Aorta (tissue), 5 donors: ENCODE measurements at regions not wholly inside any gene's neighbourhood (a gene's known extent, or its start where the extent isn't known, plus 50 kb on each side); places are given as distances from the start of the nearest gene placed in this dataset.
"Not testable (repeated sequence)": the region's sequence is repeated elsewhere in the genome, so short reads cannot be mapped to it uniquely, and the experiment has no call there.

ENCODE experiments used
- ATAC-seq: fragments of 200-7000 bp; cut with Tn5 transposase; one replicate; pipeline ENCODE4 v1.9.1; 2022; ENCODE audit warnings: moderate library complexity; ENCODE audit not compliant: low FRiP score
- DNase-seq, 2 donors: peaks; one replicate each; pipeline ENCODE4 v3.0.0-alpha.2; 2020
- H3K27ac ChIP-seq, 2 donors: one replicate each; pipeline ENCODE4 v1.5.1; 2013; ENCODE audit warnings: low read length in 2 of 2, mild to moderate bottlenecking in 2 of 2, moderate library complexity in 2 of 2, control low read depth in 1 of 2, inconsistent platforms in 1 of 2, low read depth in 1 of 2
- H3K27me3 ChIP-seq, 2 donors: one replicate each; pipeline ENCODE4 v1.6.1; 2013; ENCODE audit warnings: control low read depth in 1 of 2, low read length in 1 of 2, mild to moderate bottlenecking in 1 of 2, moderate library complexity in 1 of 2; ENCODE audit not compliant: insufficient read depth in 2 of 2, control insufficient read depth in 1 of 2
- H3K36me3 ChIP-seq, 2 donors: one replicate each; pipeline ENCODE4 v1.6.1; 2013; ENCODE audit warnings: control low read depth in 1 of 2, low read length in 1 of 2, mild to moderate bottlenecking in 1 of 2; ENCODE audit not compliant: insufficient read depth in 2 of 2, control insufficient read depth in 1 of 2
- H3K4me1 ChIP-seq, 2 donors: one replicate each; pipeline ENCODE4 v1.6.1; 2013; ENCODE audit warnings: low read length in 2 of 2, control low read depth in 1 of 2, mild to moderate bottlenecking in 1 of 2, moderate library complexity in 1 of 2; ENCODE audit not compliant: insufficient read depth in 2 of 2, control insufficient read depth in 1 of 2
- H3K4me3 ChIP-seq, 2 donors: one replicate each; pipeline ENCODE4 v1.5.1; 2013; ENCODE audit warnings: low read length in 2 of 2, control low read depth in 1 of 2, mild to moderate bottlenecking in 1 of 2
- H3K9me3 ChIP-seq: one replicate; pipeline ENCODE4 v1.6.1; 2013; ENCODE audit warnings: mild to moderate bottlenecking, low read length; ENCODE audit not compliant: control insufficient read depth
- WGBS, 2 donors: extraction: QIAGEN DNeasy Blood & Tissue Kit; methylation state at CpG; one replicate each; pipeline ENCODE4 v1.1.7; 2013; 5-methylcytosine and 5-hydroxymethylcytosine counted together
- intact Hi-C, 2 donors: fragments of 100-400 bp; cut with DNase I; formaldehyde crosslinking; loops; one replicate each; pipeline versions ENCODE4 v1.14.2 to v1.15.0; 2022
- donor health status: healthy with polysubstance abuse.
- donor health status: Bipolar disorder and iron deficiency.
- donor health status: DM: no; HTN: no; CAD: no.
- donor health status: DM: no; HTN: no; CAD: no.
- donor health status: DM: yes; HTN: yes; CAD: no.

DNA sequence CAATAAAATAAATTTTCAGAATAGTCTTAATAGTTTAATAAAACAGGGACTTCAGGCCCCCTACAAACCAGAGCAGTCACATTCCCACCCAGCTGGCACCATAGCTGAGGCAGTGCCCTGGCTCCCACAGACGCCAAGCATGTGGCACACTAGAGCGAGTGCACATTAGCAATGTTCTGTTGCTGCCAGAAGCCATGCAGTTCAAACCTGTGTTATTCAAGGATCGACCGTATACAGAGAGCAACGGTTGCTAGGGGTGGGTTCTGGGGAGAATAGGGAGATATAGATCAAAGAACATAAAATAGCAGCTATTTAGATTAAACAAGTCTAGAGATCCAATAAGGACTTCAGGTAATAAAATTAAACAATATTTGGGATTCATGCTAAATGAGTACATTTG lies 419.3 kb upstream of the KLHL1 start:
- 37 to 43% methylated on average over 5 of the region's 5 CpGs for WGBS, 2 donors
- intact Hi-C loops: no loop called here
- Histone ChIP-seq H3K4me3 (no peak overlapping the region), H3K36me3 (no peaks in the 10 kb centered on the region), H3K27me3 (no peaks in the 10 kb centered on the region), H3K27ac (no peak overlapping the region), H3K4me1 (no peaks in the 10 kb centered on the region), H3K9me3 (no peaks in the 10 kb centered on the region)
- DNase-seq: no peak
- no peak for ATAC-seq

GRCh38 chr13:70523622-70524021 lies 415.4 kb upstream of the KLHL1 start:
- intact Hi-C loops: no loop called here
- H3K27ac ChIP-seq: no peak overlapping the region
- no peaks in the 10 kb centered on the region for H3K4me1 ChIP-seq
- DNase-seq: no peak
- 76 to 79% methylated on average over 2 of the region's 2 CpGs for WGBS, 2 donors
- no peak overlapping the region for H3K4me3 ChIP-seq
- H3K36me3 ChIP-seq: no peaks in the 10 kb centered on the region
- no peaks in the 10 kb centered on the region for H3K27me3 ChIP-seq
- ATAC-seq: no peak
- H3K9me3 ChIP-seq: no peaks in the 10 kb centered on the region

DNA sequence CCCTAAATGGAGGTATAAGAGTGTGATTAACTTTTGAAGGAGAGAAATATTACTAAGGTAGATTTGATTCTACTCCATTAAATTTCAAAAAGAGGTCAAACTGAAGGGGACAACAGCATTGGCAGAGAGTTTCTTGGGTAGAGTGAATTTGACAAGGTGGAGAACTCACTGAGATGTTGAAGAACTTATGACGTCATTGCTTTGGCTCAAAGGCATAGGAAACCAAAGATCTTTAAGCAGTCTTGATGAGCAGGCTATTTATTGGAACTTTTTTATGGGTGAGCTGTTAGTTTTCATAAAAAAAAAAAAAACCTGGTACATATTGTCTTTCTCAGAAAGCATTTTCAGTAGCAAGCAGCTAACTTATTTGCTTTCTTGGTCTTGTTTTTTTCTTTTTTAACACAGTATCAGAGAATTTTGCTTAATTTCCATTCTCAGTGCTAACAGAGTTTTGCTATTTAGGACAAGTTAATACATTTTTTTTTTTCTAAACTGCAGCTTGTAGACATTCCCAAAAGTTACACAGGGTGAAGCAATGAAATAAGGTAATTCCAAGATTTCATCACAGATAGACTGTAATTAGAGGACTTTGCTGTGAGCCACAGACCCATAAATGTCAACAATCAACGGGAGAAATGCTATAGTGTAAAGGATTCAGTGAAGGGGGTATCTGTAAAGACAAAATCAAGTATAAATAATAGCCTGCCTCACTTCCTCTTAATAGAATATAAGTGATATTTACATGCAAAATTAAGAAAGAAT lies 412.2 kb upstream of the KLHL1 start:
- intact Hi-C loops: no loop called here
- H3K4me3 ChIP-seq: no peak overlapping the region
- no peaks in the 10 kb centered on the region for H3K27me3 ChIP-seq
- H3K9me3 ChIP-seq: no peaks in the 10 kb centered on the region
- H3K36me3 ChIP-seq: no peaks in the 10 kb centered on the region
- H3K4me1 ChIP-seq: no peaks in the 10 kb centered on the region
- ATAC-seq (no peak), DNase-seq (no peak)
- H3K27ac ChIP-seq: no peak overlapping the region
- 27 to 36% methylated on average over 2 of the region's 2 CpGs for WGBS, 2 donors

DNA sequence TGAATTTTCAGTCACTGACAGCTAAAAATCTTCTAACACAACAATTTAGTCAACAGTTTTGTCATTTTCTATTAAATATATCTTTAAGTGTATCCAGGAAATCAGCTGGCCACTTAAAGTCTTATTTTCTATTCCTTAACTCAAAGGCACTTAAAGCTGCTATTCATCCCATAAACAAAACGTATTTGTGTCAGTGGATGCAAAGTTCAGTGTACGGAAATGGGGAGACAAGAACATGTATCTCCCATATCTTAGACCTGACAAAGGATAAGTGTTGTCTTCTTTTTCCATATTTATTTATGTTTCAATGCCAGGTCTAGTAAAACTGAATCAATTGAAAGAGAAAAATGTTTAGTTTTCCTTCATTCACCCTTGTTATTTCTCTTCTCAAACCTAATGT lies 409.8 kb upstream of the KLHL1 start:
- ATAC-seq (no peak), DNase-seq (no peak)
- intact Hi-C loops: no loop called here
- H3K4me3 ChIP-seq: no peak overlapping the region
- no peaks in the 10 kb centered on the region for H3K36me3 ChIP-seq
- H3K4me1 ChIP-seq: no peaks in the 10 kb centered on the region
- WGBS, 2 donors: 69 to 71% methylated on average over 2 of the region's 2 CpGs
- H3K27ac ChIP-seq: no peak overlapping the region
- H3K27me3 ChIP-seq: no peaks in the 10 kb centered on the region
- H3K9me3 ChIP-seq: no peaks in the 10 kb centered on the region

GRCh38 chr13:70516226-70516625 lies 408.0 kb upstream of the KLHL1 start:
- 7 to 15% methylated on average over 2 of the region's 2 CpGs for WGBS, 2 donors
- Histone ChIP-seq H3K27me3 (no peaks in the 10 kb centered on the region), H3K36me3 (no peaks in the 10 kb centered on the region), H3K4me3 (no peak overlapping the region), H3K4me1 (no peaks in the 10 kb centered on the region), H3K9me3 (no peaks in the 10 kb centered on the region), H3K27ac (no peak overlapping the region)
- DNase-seq (no peak), ATAC-seq (no peak)
- intact Hi-C loops: no loop called here

GRCh38 chr13:70511861-70512417 lies 403.7 kb upstream of the KLHL1 start:
- intact Hi-C loops, H3K4me3 ChIP-seq, H3K4me1 ChIP-seq, H3K27me3 ChIP-seq, H3K9me3 ChIP-seq, ATAC-seq, H3K27ac ChIP-seq, H3K36me3 ChIP-seq: not testable (repeated sequence)
- peak; percentile 28 to 63 for DNase-seq
- 97 to 98% methylated on average over 36 to 40 of the region's 40 CpGs for WGBS, 2 donors

- 77 to 82% methylated on average over 4 of the region's 4 CpGs for WGBS, 2 donors
- H3K9me3 ChIP-seq: no peaks in the 10 kb centered on the region
- no peaks in the 10 kb centered on the region for H3K27me3 ChIP-seq
- no peak for DNase-seq
- ATAC-seq: no peak
- H3K27ac ChIP-seq: no peak overlapping the region
- H3K4me3 ChIP-seq: no peak overlapping the region
- intact Hi-C loops: no loop called here
- H3K36me3 ChIP-seq: no peaks in the 10 kb centered on the region
- no peaks in the 10 kb centered on the region for H3K4me1 ChIP-seq
These were observed 397.6 kb upstream of the KLHL1 start for GRCh38 chr13:70505809-70506208.

GRCh38 chr13:70502944-70503343 lies 394.7 kb upstream of the KLHL1 start:
- Histone ChIP-seq H3K27me3 (no peaks in the 10 kb centered on the region), H3K4me3 (no peak overlapping the region), H3K4me1 (no peaks in the 10 kb centered on the region), H3K9me3 (no peaks in the 10 kb centered on the region), H3K27ac (no peak overlapping the region), H3K36me3 (no peaks in the 10 kb centered on the region)
- WGBS, 2 donors: 58 to 62% methylated on average over 1 of the region's 1 CpG
- ATAC-seq (no peak), DNase-seq (no peak)
- intact Hi-C loops: no loop called here

DNA sequence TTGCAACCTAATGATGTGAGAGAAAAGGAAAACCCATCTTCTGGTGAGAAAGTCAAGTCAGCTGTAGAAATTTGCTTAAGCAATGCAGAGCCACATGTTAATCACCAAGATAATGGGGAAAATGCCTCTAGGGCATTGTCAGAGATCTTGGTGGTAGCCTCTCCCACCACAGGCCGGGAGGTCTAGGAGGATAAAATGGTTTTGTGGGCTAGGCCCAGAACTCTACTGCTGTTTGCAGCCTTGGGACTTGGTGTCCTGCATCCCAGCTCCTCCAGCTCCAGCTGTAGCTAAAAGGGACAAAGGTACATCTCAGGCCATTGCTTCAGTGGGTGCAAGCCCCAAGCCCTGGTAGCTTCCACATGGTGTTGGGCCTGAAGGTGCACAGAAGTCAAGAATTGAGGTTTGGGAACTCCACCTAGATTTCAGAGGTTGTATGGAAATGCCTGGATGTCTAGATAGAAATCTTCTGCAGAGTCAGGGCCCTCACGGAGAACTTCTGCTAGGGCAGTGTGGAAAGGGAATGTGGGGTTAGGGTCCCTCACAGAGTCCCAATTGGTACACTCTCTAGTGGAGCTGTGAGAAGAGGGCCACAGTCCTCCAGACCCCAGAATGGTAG lies 382.2 kb upstream of the KLHL1 start:
- no peak for ATAC-seq
- intact Hi-C loops: no loop called here
- H3K27ac ChIP-seq: no peak overlapping the region
- no peaks in the 10 kb centered on the region for H3K9me3 ChIP-seq
- H3K36me3 ChIP-seq: no peaks in the 10 kb centered on the region
- 85 to 90% methylated on average over 2 of the region's 2 CpGs for WGBS, 2 donors
- H3K27me3 ChIP-seq: no peaks in the 10 kb centered on the region
- H3K4me3 ChIP-seq: no peak overlapping the region
- no peak for DNase-seq
- no peaks in the 10 kb centered on the region for H3K4me1 ChIP-seq
